ENCODE measurements at regions not wholly inside any gene's neighbourhood (a gene's known extent, or its start where the extent isn't known, plus 50 kb on each side); places are given as distances from the start of the nearest gene placed in this dataset.

DNA sequence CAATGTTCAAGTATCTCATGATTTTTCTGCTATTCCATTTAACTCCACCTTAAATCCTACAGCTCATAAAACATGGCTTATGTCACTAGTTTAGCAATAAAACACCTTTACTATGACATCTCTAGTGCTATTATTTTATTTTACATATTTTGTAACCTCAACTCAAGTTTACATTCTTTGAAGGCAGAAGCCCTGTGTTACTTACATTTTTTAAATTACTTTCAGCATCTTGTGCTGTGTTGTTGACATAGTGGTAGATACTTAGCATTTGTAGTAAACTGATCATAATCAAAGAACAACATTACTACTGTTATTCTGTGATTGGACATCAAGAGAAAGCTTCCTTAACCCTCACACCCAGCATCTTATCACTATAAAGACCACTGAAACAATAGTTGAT is 216.1 kb downstream of the BMP4 start:
- intact Hi-C loops (cut with DNase I), result no loop called here
- TF ChIP-seq, protein P1, sequence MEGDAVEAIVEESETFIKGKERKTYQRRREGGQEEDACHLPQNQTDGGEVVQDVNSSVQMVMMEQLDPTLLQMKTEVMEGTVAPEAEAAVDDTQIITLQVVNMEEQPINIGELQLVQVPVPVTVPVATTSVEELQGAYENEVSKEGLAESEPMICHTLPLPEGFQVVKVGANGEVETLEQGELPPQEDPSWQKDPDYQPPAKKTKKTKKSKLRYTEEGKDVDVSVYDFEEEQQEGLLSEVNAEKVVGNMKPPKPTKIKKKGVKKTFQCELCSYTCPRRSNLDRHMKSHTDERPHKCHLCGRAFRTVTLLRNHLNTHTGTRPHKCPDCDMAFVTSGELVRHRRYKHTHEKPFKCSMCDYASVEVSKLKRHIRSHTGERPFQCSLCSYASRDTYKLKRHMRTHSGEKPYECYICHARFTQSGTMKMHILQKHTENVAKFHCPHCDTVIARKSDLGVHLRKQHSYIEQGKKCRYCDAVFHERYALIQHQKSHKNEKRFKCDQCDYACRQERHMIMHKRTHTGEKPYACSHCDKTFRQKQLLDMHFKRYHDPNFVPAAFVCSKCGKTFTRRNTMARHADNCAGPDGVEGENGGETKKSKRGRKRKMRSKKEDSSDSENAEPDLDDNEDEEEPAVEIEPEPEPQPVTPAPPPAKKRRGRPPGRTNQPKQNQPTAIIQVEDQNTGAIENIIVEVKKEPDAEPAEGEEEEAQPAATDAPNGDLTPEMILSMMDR (IDR thresholded peaks at IDR 0.05), result no peak
- TF ChIP-seq EP300 (IDR thresholded peaks at IDR 0.05) (no peak), POLR2A (IDR thresholded peaks at IDR 0.05) (no peak)
- no peaks in the 10 kb centered on the region for H3K9me3 ChIP-seq
- H3K4me3 ChIP-seq, result no peak overlapping the region
- H3K27ac ChIP-seq, result no peak overlapping the region
- no peak for DNase-seq
- H3K4me1 ChIP-seq (ENCODE audit: insufficient read depth), result no peaks in the 10 kb centered on the region
- H3K27me3 ChIP-seq, result no peaks in the 10 kb centered on the region
- H3K36me3 ChIP-seq, result no peaks in the 10 kb centered on the region

DNA sequence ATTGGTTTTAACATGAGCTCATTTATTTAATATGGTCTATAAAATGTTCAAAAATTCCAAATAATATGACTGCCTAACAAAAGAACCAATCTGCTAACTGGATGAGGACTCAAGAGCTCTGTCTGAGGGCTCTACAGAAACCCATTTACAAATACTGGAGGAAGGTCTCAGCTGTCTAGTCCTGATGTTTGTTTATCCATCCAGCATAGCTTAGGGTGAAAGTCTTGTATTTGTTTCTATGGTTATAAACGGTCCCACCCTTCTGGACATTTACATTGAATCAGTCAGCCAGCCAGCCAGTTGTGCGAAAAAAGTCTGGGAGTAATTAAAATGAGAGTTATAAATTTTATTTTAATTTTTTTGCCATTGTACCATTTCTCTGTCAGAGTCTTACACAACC is 220.7 kb downstream of the BMP4 start:
- H3K9me3 ChIP-seq, result no peaks in the 10 kb centered on the region
- no peaks in the 10 kb centered on the region for H3K27me3 ChIP-seq
- no peak overlapping the region for H3K4me3 ChIP-seq
- no peaks in the 10 kb centered on the region for H3K36me3 ChIP-seq
- TF ChIP-seq POLR2A (IDR thresholded peaks at IDR 0.05) (no peak), EP300 (IDR thresholded peaks at IDR 0.05) (no peak)
- TF ChIP-seq, protein P1 (IDR thresholded peaks at IDR 0.05), result no peak
- no peaks in the 10 kb centered on the region for H3K4me1 ChIP-seq (ENCODE audit: insufficient read depth)
- 63 to 90% (median 69%) methylated on average over 2 of the region's 2 CpGs for WGBS, 3 donors
- intact Hi-C loops (cut with DNase I), result no loop called here
- DNase-seq, result no peak
- H3K27ac ChIP-seq, result no peak overlapping the region

DNA sequence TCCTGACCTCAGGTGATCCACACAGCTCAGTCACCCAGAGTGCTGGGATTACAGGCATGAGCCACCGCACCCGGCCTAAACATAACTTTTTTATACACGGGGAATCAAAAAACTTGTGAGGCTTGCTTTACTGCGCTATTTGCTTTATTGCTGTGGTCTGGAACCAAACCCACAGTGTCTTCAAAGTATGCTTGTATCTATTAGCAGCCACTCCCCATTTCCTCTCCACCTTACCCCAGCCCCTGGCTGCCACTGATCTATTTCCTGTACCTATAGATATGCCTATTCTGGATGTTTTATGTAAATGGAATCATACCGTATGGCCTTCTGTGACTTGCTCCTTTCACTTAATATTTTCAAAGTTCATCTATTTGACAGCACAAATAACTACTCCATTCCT is 233.4 kb downstream of the BMP4 start:
- no peak for DNase-seq
- H3K4me1 ChIP-seq (ENCODE audit: insufficient read depth), result no peaks in the 10 kb centered on the region
- intact Hi-C loops (cut with DNase I), result no loop called here
- WGBS, 3 donors, result 96 to 97% (median 96%) methylated on average over 5 of the region's 5 CpGs
- H3K27ac ChIP-seq, result no peak overlapping the region
- TF ChIP-seq POLR2A (IDR thresholded peaks at IDR 0.05), result no peak
- TF ChIP-seq EP300 (IDR thresholded peaks at IDR 0.05), result no peak
- H3K9me3 ChIP-seq, result no peaks in the 10 kb centered on the region
- H3K36me3 ChIP-seq, result no peaks in the 10 kb centered on the region
- no peak overlapping the region for H3K4me3 ChIP-seq
- H3K27me3 ChIP-seq, result no peaks in the 10 kb centered on the region

DNA sequence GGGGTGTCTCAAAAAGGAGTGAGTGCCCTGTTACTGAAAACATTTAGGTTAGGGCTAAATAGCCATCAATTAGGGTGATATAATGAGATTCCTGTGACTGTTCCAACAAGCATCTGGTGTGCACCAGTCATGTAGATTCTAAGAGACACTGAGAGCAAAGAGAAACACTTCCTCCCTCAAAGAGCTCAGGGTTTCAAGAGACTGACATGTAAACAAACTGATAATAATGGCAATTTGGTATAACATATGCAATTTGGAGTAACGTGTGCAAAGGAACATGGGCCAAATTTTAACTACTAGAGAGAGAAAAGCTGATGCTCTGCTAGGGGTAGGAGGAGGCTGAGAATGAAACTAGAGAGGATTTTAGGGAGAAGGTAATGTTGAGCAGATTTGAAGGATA is 237.1 kb downstream of the BMP4 start:
- no peaks in the 10 kb centered on the region for H3K4me1 ChIP-seq (ENCODE audit: insufficient read depth)
- H3K4me3 ChIP-seq, result no peak overlapping the region
- no peaks in the 10 kb centered on the region for H3K9me3 ChIP-seq
- intact Hi-C loops (cut with DNase I), result no loop called here
- no peaks in the 10 kb centered on the region for H3K36me3 ChIP-seq
- 24 to 36% (median 27%) methylated on average over 1 of the region's 1 CpG for WGBS, 3 donors
- no peak for DNase-seq
- TF ChIP-seq, protein P1 (IDR thresholded peaks at IDR 0.05), result no peak
- no peak for TF ChIP-seq EP300 (IDR thresholded peaks at IDR 0.05)
- no peak for TF ChIP-seq POLR2A (IDR thresholded peaks at IDR 0.05)
- H3K27ac ChIP-seq, result no peak overlapping the region
- H3K27me3 ChIP-seq, result no peaks in the 10 kb centered on the region

DNA sequence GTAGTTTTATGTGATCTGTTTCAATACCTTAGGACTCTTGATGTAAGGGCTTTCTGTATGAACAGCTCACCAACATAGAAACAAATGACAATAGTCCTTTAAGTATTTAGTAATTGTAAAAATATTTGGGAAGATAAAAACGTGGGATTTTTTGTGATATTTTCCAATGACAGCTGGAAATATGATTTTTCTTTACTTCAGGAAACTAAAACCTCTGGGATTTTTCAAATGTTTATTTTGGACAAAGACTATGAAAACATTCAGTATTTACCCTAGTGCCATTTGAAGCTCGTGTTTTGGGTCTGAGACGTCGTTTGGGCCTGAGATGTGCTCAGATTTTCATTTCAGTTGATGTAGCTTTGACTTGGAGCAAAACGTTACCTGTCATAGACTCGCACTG is 240.0 kb downstream of the BMP4 start:
- Histone ChIP-seq H3K4me1 (ENCODE audit: insufficient read depth) (no peaks in the 10 kb centered on the region), H3K27ac (no peak overlapping the region), H3K27me3 (no peaks in the 10 kb centered on the region), H3K4me3 (no peak overlapping the region), H3K9me3 (no peaks in the 10 kb centered on the region), H3K36me3 (no peaks in the 10 kb centered on the region)
- no peak for DNase-seq
- 20 to 40% (median 28%) methylated on average over 6 of the region's 6 CpGs for WGBS, 3 donors
- intact Hi-C loops (cut with DNase I), result no loop called here
- TF ChIP-seq, protein P1 (IDR thresholded peaks at IDR 0.05), result no peak
- no peak for TF ChIP-seq POLR2A (IDR thresholded peaks at IDR 0.05)
- TF ChIP-seq EP300 (IDR thresholded peaks at IDR 0.05), result no peak

Measured in ovary (tissue), 7 donors.